Fibroblast of skin of right quadriceps (primary cell): ENCODE measurements at regions not wholly inside any gene's neighbourhood (a gene's known extent, or its start where the extent isn't known, plus 50 kb on each side); places are given as distances from the start of the nearest gene placed in this dataset.
A peak's percentile ranks its signal among the peaks of the same experiment; 100 is the strongest.
"Not testable (repeated sequence)": the region's sequence is repeated elsewhere in the genome, so short reads cannot be mapped to it uniquely, and the experiment has no call there.

Experiments used
- DNase-seq: peaks from one replicate; pipeline ENCODE4 v3.0.0-alpha.2; 2013

DNA sequence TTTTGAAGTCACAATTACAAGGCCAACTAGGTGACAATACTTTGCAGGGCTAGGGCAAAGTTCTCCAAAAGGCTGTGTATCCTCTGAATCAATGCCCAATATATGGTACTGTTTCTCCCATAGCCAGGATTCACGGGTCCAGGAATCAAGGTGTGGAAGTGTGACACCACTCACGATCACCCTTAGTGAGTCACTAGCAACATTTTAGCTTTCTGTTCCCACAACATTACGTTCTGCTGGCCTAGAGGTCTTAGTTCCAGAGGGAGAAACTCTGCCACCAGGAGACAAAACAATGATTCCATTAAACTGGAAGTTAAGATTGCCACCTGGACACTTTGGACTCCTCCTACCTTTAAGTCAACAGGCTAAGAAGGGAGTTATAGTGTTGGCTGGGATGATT is 88.5 kb upstream of the RANBP6 start:
- DNase-seq, result not testable (repeated sequence)

DNA sequence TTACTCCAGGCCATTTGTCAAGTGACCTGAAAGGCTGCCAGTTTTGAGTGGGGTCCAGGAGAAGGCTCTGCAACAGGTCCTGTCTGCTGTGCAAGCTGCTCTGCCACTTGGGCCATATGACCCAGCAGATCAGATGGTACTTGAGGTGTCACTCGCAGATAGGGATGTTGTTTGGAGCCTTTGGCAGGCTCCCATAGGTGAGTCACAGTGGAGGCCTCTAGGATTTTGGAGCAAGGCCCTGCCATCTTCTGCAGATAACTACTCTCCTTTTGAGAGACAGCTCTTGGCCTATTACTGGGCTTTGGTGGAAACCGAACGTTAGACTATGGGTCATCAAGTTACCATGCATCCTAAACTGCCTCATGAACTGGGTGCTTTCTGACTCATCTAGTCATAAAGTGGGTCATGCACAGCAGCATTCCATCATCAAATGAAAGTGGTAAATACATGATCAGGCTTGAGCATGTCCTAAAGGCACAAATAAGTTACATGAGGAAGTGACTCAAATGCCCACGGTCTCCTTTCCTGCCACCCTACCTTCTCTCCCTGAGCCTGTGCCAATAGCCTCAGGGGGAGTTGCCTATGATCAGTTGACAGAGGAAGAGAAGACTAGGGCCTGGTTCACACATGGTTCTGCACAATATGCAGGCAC is 87.0 kb upstream of the RANBP6 start:
- DNase-seq, result peak; percentile 8

DNA sequence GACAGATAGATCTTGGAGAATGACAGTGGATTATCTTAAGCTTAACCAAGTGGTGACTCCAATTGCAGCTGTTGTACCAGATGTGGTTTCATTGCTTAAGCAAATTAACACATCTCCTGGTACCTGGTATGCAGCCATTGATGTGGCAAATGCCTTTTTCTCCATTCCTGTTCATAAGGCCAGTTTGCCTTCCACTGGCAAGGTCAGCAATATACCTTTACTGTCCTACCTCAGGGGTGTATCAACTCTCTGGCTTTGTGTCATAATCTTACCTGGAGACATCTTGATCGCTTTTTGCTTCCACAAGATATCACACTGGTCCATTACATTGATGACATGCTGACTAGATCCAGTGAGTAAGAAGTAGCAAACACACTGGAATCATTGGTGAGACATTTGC is 86.3 kb upstream of the RANBP6 start:
- DNase-seq, result not testable (repeated sequence)

DNA sequence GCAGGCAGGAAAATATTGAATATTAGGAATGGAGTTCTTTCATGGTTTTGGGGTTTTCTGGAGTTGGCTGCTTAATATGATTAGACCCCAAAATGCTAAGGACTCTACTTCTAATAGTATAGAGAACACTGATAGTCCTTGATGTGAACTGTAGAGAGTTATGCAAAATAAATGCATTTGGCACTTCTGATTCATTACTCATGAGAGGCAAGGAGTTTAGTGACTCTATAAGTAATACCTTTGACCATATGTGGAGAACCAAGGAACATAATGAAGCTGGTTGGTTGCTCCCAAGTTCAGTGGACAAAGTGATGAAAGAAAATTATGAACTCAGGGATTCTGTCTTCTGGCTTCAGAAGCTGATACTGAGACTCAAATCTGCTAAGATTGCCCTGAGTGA is 83.9 kb upstream of the RANBP6 start:
- DNase-seq, result not testable (repeated sequence)

DNA sequence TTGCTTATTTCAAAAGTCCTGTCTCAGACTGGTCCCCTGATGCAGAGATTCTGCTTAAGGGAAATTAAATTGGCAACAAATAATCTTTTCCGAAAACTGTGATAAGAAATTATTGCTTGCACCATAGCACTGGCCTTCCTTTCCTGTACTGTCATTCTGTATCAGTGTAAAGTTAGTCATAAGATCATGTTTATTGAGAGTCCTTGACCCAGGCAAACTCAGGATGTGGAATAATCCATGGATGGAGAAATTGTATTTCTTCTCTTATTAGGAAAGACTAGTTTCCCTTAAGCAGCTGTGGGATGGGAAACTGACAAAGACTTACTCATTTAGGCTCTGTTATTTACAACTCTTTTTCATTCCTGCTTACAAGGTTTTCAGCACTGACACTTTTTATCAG is 83.0 kb upstream of the RANBP6 start:
- no peak for DNase-seq

DNA sequence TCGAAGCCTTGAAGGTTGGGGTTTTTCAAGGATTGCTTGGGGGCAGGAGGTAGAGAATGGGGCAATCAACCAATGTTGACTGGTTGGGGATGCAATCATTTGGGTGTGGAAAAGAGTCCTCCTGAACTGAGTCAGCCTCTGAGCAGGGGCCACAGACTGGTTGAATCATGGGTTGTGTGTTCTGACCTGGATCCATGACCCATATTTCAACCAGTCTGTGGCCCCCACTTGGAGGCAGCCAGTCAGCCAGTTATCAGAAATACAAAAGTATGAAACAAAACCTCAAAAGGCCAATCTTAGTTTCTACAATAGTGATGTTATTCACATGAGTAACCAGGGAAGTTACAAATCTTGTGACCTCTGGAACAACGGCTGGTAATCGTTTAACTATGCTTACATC is 81.4 kb upstream of the RANBP6 start:
- DNase-seq, result peak; percentile 17

DNA sequence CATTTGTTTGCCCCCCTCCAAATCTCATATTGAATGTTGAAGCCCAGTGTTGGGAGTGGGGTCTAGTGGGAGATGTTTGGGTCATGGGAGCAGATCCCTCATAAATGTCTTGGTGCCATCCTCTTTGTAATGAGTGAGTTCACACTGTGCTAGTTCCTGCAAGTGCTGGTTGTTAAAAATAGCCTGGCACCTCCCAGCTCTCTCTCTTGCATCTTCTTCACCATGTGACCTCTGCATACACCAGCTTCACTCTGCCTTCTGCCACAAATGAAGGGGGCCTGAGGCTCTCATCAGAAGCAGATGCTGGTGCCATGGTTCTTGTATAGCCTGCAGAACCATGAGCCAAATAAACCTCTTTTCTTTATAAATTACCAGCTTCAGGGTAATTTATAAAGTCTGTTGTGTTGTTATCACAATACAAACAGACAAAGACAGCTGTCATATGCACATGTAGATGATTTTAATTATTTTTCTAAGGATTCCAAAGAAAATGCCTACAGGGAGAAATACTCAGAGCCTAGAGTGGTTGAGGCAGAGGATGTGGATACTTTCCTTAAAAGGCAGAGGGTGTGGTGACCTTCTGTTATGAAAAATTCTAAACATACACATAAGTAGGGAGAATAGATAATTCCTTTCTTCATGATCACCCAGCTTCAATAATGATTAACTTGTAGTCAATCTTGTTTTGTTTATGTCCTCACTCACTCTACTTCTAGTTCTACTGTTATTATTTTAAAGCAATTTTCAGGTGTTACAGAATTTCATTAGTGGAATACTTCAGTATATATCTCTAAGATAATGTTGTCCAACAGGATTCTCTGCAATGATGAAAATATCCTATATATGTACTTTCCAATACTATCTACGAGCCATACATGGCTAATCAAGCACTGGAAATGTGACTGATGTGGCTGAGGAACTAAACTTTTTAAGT is 75.1 kb upstream of the RANBP6 start:
- DNase-seq, result no peak

DNA sequence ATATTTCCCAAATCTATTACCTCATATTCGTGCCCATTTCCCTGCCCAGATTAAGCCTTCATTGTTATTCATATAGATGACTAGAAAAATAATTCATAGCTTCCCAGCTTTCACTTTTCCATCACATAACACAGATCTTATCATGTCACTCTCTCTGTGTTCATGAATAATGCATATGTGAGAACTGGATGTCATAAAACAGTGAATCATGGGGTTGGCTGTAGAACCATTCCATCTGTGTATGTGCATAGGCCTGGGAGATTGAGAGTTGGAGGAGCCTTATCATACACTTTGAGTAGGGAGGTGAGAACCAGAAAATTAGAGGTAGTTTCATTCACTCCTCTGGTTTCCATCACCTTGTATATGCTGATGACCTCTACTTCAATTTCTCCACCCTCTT is 73.9 kb upstream of the RANBP6 start:
- no peak for DNase-seq

DNA sequence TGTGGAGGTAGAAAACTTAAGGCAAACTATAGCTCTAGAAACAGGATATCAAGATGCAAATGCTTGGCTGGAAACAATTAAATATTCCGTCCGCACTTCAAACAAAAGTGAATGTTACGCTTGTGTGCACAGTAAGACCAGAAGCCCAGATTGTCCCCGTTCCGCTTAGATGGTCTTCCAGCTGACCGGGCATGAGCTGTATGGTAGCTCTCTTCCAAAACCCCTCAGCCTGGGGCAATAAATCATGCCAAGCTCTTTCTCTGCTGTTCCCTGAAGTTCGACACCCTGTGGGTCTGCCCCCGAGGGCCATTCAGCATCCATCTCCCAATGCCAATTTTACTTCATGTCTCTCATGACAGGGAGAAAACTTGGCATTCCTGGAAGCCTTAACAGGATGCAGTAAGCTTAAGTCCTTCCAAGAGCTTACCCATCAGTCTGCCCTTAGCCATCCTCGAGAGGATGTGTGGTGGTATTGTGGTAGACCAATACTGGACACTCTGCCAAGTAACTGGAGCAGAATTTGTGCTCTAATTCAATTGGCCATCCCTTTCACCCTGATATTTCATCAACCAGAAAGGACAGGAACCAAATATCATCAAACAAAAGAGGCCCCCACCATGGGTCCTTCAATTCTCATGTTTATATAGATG is 70.7 kb upstream of the RANBP6 start:
- no peak for DNase-seq

DNA sequence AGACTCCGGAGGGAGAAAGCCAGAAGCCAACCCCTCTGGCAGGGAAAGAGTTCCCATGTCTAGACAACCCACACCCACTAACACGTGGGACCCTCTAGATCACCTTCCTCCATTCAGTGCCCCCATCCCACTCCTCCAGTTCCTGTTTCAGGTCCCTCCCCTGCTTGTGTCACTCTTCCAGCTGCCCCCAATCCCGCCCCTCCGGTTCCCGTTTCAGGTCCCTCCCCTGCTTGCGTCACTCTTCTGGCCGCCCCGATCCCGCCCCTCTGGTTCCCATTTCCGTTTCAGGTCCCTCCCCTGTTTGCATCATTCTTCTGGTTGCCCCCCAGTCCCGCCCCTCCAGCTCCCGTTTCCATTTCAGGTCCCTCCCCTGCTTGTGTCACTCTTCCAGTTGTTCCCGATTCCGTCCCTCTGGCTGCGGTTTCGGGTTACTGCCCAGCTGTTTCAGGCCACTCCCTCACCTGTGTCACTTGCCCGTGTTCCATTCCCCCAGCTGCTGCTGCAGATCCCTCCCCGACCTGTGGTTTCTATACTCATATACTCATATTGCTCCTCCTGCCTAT is 64.8 kb upstream of the RANBP6 start:
- DNase-seq, result peak; percentile 87

DNA sequence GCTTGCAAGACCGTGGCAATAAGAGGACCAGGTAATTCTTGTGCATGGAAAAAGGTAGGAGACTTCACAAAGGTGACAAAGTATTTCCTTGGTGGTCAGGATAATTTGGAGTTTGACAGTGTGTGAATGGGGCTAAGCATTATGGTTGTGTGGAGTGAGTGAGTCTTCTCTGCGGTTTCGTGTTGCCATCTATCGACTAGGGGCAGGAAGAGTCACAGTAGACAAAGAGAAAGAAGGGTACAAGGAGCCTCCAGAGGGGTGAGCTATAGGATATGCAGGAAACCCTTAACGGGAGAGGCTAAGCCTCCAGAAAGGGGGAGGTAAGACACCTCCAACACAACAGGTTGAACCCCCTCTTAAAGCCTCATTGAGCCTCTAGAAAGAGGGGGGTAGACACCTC is 64.0 kb upstream of the RANBP6 start:
- no peak for DNase-seq

DNA sequence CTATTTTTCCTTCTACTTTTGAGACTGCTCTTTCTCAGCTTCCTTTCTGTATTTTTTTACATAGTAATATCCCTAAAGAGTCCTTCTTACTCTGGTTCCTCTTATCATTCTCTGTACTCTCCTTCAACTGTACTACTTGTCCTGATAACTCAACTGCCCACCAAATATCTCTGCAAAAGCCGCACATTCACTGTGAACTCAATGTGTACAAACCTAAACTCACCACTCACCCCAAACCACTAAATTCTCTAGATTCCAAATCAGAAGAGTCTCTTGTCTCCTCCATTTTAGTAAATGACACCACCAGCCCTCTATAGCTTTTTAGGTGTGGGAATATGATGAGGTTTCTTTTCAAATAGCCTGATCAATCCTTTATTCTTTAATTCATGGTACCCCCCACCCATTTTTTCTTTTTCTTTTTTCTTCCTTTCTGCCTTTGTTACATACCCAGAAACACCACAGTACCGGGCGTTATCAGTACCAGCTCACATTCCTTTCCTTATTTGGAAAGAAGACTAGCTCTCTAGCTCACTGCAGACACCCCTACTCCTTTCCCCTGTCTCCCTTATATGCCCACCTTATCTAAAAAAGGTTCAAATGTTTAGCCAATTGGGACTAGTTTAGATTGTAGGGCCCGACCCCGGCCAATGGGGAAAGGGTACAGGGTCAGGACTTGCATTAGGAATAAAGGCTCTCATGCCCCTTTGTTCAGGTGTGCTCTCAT is 63.1 kb upstream of the RANBP6 start:
- DNase-seq, result no peak

DNA sequence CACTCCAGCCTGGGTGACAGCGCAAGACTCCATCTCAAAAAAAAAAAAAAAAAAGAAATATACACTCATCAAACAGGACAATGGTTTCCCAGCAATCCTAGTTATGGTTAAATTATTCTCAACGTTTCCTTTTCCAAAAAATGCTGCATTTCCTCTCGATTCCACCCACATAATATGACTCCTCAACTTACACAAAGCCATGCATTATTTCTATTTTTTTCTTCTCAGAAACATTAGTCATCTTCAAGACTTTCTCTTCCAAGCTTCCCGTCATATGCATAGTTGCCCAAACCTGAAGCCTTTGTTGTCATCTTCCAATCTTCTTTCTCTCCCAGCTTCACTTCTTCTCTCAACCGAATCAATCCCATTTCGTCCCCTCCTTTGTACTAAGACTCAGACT is 61.4 kb upstream of the RANBP6 start:
- DNase-seq, result peak; percentile 3

DNA sequence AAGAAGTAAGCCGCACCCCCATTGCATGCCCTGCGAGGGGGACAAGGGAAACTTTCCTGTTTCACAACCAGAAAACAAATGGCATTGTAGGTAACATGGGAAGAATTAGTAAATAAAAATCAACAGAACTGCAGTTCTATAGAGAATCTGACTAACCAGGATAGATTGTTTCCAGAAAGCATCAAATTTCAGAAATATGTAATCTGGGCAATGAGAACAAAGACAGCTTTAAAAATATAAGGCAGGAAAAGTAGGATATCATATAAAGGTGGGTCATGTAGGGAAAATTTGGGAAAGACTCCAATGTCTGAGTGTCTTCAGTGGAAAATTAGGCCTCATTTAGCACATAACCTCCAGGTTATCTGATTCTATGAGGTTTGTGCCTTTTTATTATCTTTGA is 58.3 kb upstream of the RANBP6 start:
- DNase-seq, result no peak

DNA sequence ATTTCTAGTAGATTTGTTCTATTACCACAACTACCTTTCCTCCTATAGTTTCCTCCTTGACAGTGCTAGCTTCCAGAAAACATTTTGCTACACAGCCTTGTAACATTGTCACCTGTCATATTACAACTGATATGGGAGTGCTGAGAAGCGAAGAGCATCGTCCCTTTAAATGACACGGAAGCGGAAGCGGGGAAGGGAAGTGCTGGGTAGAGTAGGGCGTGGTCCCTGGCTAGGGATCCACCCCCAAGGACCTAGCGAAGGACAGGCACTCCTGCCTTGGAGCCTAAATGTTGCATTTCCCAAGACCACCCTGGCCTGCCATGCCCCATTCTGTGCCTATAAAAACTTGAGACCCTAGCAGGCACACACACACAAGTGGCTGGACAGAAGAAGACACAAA is 57.4 kb upstream of the RANBP6 start:
- DNase-seq, result no peak

DNA sequence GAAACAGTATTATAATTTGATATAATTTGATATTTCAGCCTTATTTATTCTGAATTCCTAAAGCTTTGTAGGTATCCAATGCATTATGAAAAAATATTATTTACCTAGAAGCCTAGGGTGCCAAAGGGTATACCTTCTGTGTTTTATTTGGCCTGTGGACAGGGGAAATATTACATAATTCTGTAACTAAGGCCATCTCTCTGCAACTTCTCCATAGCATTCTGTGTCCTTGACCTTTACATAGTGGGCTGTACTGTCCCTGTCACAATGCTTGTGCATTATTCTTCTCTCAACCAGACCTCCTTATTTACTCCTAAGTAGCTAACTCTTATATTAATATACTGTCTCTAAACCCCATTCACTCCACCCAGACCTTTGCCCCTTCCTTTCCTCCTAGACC is 57.0 kb upstream of the RANBP6 start:
- no peak for DNase-seq

DNA sequence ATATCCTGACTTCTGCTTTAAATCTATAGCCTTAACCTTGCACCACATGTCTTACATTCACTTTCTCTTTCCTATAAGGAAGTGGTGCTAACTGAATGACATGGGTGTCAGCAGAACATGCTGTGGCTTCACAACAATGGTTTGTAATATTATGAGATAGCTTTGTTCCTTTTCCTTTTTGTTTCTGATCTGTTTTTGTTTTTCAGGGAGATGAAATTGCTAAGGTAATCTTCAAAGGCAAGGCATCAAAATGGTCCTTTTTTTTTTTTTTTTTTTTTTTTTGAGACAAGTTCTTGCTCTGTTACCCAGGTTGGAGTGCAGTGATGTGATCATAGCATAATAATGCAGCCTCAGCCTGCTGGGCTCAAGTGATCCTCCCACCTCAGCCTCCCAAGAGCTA is 53.6 kb upstream of the RANBP6 start:
- no peak for DNase-seq

DNA sequence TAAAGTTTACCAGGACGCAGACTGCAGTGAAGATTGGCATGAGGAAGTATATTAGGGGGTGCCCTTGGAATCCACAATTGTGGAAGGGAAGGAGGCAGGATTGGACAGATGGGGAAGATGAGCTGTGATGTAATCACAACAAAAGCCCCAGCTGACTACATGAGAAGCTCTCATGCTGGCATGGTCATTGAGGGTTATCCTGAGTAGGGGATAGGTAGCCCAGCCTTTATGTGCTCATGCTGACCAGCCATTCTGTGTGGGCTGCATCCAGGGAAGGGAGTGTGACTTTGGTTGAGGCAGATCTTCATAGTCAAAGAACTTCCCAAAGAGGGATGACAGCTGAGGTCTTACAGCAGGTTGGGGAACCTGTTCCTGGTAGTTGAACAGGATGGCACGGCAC is 52.0 kb upstream of the RANBP6 start:
- DNase-seq, result no peak
